Transverse colon (tissue), 4 donors: ENCODE measurements at regions not wholly inside any gene's neighbourhood (a gene's known extent, or its start where the extent isn't known, plus 50 kb on each side); places are given as distances from the start of the nearest gene placed in this dataset.

Experiments
- EP300 ChIP-seq: sonication (generic); formaldehyde crosslinking; IDR thresholded peaks from one replicate; pipeline ENCODE4 v1.6.1; 2017; ENCODE audit warnings: antibody characterized with exemption, low read depth
- POLR2A ChIP-seq: fragments of 450-650 bp; IDR thresholded peaks from one replicate; pipeline ENCODE4 v1.6.1; 2016; ENCODE audit warnings: antibody characterized with exemption, mild to moderate bottlenecking, moderate library complexity
- POLR2AphosphoS5 ChIP-seq, 3 donors: sonication (generic); formaldehyde crosslinking; IDR thresholded peaks; one replicate each; pipeline ENCODE4 v1.6.1; 2016; ENCODE audit warnings: antibody characterized with exemption in 3 of 3
- TF ChIP-seq, protein P1 (sequence below), 5 experiments: fragments of 200-600 bp in 3 of 5; fragments of 450-650 bp in 2 of 5; sonication (generic) in 3 of 5; IDR thresholded peaks; 1 replicate in 2 of 5; 2 replicates in 3 of 5; pipeline ENCODE4 v1.5.1; 2016 to 2017; ENCODE audit warnings: antibody characterized with exemption in 5 of 5, inconsistent platforms in 3 of 5, mild to moderate bottlenecking in 2 of 5, moderate library complexity in 1 of 5

DNA sequence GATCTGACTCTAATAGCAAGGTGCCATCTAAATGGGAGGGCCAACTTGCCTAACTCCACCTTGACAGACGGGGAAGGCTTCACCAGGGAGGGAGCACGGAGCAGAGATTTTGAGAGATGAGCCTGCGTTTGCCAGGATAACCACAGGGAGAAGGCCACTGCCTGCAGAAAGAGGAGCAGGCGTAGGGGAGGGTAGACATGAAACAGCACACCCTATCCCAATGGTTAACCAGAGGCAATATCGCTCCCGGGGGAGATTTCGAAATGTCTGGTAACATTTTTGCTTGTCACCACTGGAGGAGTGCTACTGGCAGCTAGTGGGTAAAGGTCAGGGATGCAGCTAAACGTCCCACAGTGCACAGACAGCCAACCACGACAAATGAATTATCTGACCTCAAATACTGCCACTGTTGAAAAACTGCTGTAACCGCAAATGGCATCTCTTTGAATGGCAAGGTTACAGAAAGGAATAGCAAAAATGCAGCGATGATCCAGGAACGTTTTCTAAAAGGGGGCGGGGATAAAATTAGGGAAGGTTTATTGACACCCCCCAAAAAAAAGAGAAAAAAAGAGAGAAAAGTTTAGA lies 126.0 kb upstream of the ATF7IP start:
- TF ChIP-seq, protein P1, sequence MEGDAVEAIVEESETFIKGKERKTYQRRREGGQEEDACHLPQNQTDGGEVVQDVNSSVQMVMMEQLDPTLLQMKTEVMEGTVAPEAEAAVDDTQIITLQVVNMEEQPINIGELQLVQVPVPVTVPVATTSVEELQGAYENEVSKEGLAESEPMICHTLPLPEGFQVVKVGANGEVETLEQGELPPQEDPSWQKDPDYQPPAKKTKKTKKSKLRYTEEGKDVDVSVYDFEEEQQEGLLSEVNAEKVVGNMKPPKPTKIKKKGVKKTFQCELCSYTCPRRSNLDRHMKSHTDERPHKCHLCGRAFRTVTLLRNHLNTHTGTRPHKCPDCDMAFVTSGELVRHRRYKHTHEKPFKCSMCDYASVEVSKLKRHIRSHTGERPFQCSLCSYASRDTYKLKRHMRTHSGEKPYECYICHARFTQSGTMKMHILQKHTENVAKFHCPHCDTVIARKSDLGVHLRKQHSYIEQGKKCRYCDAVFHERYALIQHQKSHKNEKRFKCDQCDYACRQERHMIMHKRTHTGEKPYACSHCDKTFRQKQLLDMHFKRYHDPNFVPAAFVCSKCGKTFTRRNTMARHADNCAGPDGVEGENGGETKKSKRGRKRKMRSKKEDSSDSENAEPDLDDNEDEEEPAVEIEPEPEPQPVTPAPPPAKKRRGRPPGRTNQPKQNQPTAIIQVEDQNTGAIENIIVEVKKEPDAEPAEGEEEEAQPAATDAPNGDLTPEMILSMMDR (IDR thresholded peaks at IDR 0.05) = no peak
- TF ChIP-seq POLR2A (no peak), POLR2AphosphoS5 (IDR thresholded peaks at IDR 0.05) (no peak), EP300 (no peak)
